CD14-positive monocyte (primary cell): ENCODE measurements at regions not wholly inside any gene's neighbourhood (a gene's known extent, or its start where the extent isn't known, plus 50 kb on each side); places are given as distances from the start of the nearest gene placed in this dataset.
"Not testable (repeated sequence)": the region's sequence is repeated elsewhere in the genome, so short reads cannot be mapped to it uniquely, and the experiment has no call there.

Experiments used
- DNase-seq, 3 donors: peaks; one replicate each; pipeline ENCODE4 v3.0.0-alpha.2; 2011 to 2022
- H2AFZ ChIP-seq: 2 replicates; pipeline ENCODE4 v1.6.0; 2012; ENCODE audit warnings: mild to moderate bottlenecking, low read depth, low read length, inconsistent platforms; ENCODE audit not compliant: insufficient read depth, poor library complexity, severe bottlenecking
- H3K27ac ChIP-seq, 2 donors: 1 replicate in 1 of 2; 2 replicates in 1 of 2; pipeline ENCODE4 v1.5.1; 2012 to 2013; ENCODE audit warnings: low read length in 2 of 2, control low read depth in 1 of 2, inconsistent platforms in 1 of 2, low read depth in 1 of 2, mild to moderate bottlenecking in 1 of 2
- H3K27me3 ChIP-seq, 2 donors: one replicate each; pipeline versions ENCODE4 v1.6.0 to v1.6.1; 2011 to 2013; ENCODE audit warnings: low read length in 2 of 2; ENCODE audit not compliant: control insufficient read depth in 2 of 2, insufficient read depth in 2 of 2
- H3K36me3 ChIP-seq, 2 donors: replicated peaks in 1 of 2; 1 replicate in 1 of 2; 2 replicates in 1 of 2; pipeline versions ENCODE4 v1.5.1 to v1.6.1; 2012 to 2013; ENCODE audit warnings: low read length in 2 of 2, control low read depth in 1 of 2, inconsistent platforms in 1 of 2, mild to moderate bottlenecking in 1 of 2; ENCODE audit not compliant: insufficient read depth in 2 of 2, control insufficient read depth in 1 of 2
- H3K4me1 ChIP-seq, 2 donors: 1 replicate in 1 of 2; 2 replicates in 1 of 2; pipeline versions ENCODE4 v1.5.1 to v1.6.1; 2012 to 2013; ENCODE audit warnings: low read length in 2 of 2, control low read depth in 1 of 2, inconsistent platforms in 1 of 2, mild to moderate bottlenecking in 1 of 2, moderate library complexity in 1 of 2; ENCODE audit not compliant: insufficient read depth in 2 of 2, control insufficient read depth in 1 of 2
- H3K4me2 ChIP-seq: replicated peaks from 2 replicates; pipeline ENCODE3; 2012; ENCODE audit warnings: low read length, moderate library complexity, mild to moderate bottlenecking; ENCODE audit not compliant: poor library complexity, severe bottlenecking; ENCODE audit errors: extremely low read depth
- H3K4me3 ChIP-seq, 3 experiments: fragments of 200-600 bp in 1 of 3; sonication (generic) in 1 of 3; replicated peaks in 1 of 3; 1 replicate in 2 of 3; 2 replicates in 1 of 3; pipeline ENCODE4 v1.5.1; 2011 to 2013; ENCODE audit warnings: low read length in 3 of 3, mild to moderate bottlenecking in 3 of 3, control low read depth in 2 of 3, low read depth in 2 of 3, inconsistent platforms in 1 of 3, moderate library complexity in 1 of 3
- H3K79me2 ChIP-seq: 2 replicates; pipeline ENCODE4 v1.6.0; 2012; ENCODE audit warnings: mild to moderate bottlenecking, control low read depth, inconsistent platforms, low read length, moderate library complexity; ENCODE audit not compliant: insufficient read depth
- H3K9ac ChIP-seq: 2 replicates; pipeline ENCODE4 v1.6.0; 2017; ENCODE audit warnings: low read length, mild to moderate bottlenecking; ENCODE audit not compliant: insufficient read depth, poor library complexity, severe bottlenecking
- H3K9me3 ChIP-seq, 2 donors: replicated peaks in 1 of 2; 1 replicate in 1 of 2; 2 replicates in 1 of 2; pipeline versions ENCODE4 v1.5.1 to v1.6.1; 2012 to 2013; ENCODE audit warnings: low read length in 2 of 2, control low read depth in 1 of 2; ENCODE audit not compliant: control insufficient read depth in 1 of 2, insufficient read depth in 1 of 2
- H4K20me1 ChIP-seq: 2 replicates; pipeline ENCODE4 v1.6.0; 2012; ENCODE audit warnings: mild to moderate bottlenecking, low read length, control low read depth, moderate library complexity; ENCODE audit not compliant: insufficient read depth
- H3K27ac Mint-ChIP-seq, 7 donors: one replicate each; pipeline ENCODE4 v1.8.0; 2020; ENCODE audit warnings: mild to moderate bottlenecking in 7 of 7, mixed read lengths in 7 of 7, moderate library complexity in 6 of 7, inconsistent platforms in 2 of 7
- H3K27me3 Mint-ChIP-seq, 3 donors: one replicate each; pipeline ENCODE4 v1.8.0; 2021 to 2022; ENCODE audit warnings: low read depth in 3 of 3, mild to moderate bottlenecking in 3 of 3, mixed read lengths in 3 of 3, moderate library complexity in 3 of 3, inconsistent platforms in 1 of 3
- H3K36me3 Mint-ChIP-seq, 2 donors: one replicate each; pipeline ENCODE4 v1.8.0; 2020; ENCODE audit warnings: mixed read lengths in 2 of 2, inconsistent platforms in 1 of 2, mild to moderate bottlenecking in 1 of 2
- H3K4me1 Mint-ChIP-seq: one replicate; pipeline ENCODE4 v1.8.0; 2020; ENCODE audit warnings: mild to moderate bottlenecking, mixed read lengths
- H3K4me3 Mint-ChIP-seq, 2 donors: one replicate each; pipeline ENCODE4 v1.8.0; 2020; ENCODE audit warnings: mild to moderate bottlenecking in 2 of 2, mixed read lengths in 2 of 2, moderate library complexity in 1 of 2
- H3K9me3 Mint-ChIP-seq, 7 donors: one replicate each; pipeline ENCODE4 v1.8.0; 2020 to 2022; ENCODE audit warnings: mixed read lengths in 7 of 7, mild to moderate bottlenecking in 6 of 7, moderate library complexity in 6 of 7, inconsistent platforms in 2 of 7
- WGBS: methylation state at CpG from one replicate; pipeline ENCODE4 v1.1.5; 2013; ENCODE audit warnings: missing lambda C conversion rate; ENCODE audit not compliant: insufficient coverage; 5-methylcytosine and 5-hydroxymethylcytosine counted together
- intact Hi-C, 2 donors: fragments of 100-400 bp; cut with micrococcal nuclease; formaldehyde crosslinking; loops; one replicate each; pipeline versions ENCODE4 v1.15.0 to v1.15.1; 2023
- TF ChIP-seq, protein P1 (sequence below): fragments of 200-600 bp; IDR thresholded peaks from one replicate; pipeline ENCODE4 v1.8.0; 2022; ENCODE audit warnings: antibody characterized with exemption, mild to moderate bottlenecking

DNA sequence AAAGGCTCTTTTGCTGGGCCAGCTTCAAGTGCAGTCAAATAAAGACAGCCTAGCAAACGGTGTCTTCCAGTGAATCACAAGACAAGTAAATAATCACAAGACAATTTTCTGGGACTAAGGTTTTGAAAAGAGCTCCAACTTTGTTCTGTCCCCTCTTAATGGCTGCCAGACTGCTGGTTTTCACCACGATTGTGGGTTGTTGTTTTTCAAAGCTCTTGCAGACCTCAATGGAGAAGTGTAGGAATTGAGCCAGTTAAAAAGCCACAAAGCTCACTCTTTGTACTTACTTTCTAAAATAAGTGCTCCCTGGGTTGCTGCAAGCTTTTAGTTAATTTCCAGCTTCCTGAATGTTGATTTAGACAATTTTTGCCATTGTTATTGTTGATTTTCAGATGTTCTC, 405.8 kb upstream of the HTR2C start:
- Mint-ChIP-seq H3K9me3 (peaks cover 0 to 7% (median 1%) of the 10 kb centered on the region in 7 donors), H3K36me3 (no peaks in the 10 kb centered on the region), H3K27me3 (no peaks in the 10 kb centered on the region), H3K27ac (no peak overlapping the region), H3K4me1 (no peaks in the 10 kb centered on the region), H3K4me3 (no peak overlapping the region)
- no peak for DNase-seq
- H3K36me3 ChIP-seq, result no peaks in the 10 kb centered on the region
- no peaks in the 10 kb centered on the region for H3K4me1 ChIP-seq
- no peaks in the 10 kb centered on the region for H3K79me2 ChIP-seq
- H3K9ac ChIP-seq, result no peak overlapping the region
- H4K20me1 ChIP-seq, result no peaks in the 10 kb centered on the region
- no peak overlapping the region for H3K27ac ChIP-seq
- no peak overlapping the region for H3K4me2 ChIP-seq
- H2AFZ ChIP-seq, result no peak overlapping the region
- H3K27me3 ChIP-seq, result no peaks in the 10 kb centered on the region
- no CpG with 5 or more reads among the region's 2 CpGs for WGBS
- no peak overlapping the region for H3K4me3 ChIP-seq
- peaks cover 0 to 2% of the 10 kb centered on the region in 2 donors for H3K9me3 ChIP-seq
- intact Hi-C loops, result no loop called here
- TF ChIP-seq, protein P1, sequence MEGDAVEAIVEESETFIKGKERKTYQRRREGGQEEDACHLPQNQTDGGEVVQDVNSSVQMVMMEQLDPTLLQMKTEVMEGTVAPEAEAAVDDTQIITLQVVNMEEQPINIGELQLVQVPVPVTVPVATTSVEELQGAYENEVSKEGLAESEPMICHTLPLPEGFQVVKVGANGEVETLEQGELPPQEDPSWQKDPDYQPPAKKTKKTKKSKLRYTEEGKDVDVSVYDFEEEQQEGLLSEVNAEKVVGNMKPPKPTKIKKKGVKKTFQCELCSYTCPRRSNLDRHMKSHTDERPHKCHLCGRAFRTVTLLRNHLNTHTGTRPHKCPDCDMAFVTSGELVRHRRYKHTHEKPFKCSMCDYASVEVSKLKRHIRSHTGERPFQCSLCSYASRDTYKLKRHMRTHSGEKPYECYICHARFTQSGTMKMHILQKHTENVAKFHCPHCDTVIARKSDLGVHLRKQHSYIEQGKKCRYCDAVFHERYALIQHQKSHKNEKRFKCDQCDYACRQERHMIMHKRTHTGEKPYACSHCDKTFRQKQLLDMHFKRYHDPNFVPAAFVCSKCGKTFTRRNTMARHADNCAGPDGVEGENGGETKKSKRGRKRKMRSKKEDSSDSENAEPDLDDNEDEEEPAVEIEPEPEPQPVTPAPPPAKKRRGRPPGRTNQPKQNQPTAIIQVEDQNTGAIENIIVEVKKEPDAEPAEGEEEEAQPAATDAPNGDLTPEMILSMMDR, result no peak

DNA sequence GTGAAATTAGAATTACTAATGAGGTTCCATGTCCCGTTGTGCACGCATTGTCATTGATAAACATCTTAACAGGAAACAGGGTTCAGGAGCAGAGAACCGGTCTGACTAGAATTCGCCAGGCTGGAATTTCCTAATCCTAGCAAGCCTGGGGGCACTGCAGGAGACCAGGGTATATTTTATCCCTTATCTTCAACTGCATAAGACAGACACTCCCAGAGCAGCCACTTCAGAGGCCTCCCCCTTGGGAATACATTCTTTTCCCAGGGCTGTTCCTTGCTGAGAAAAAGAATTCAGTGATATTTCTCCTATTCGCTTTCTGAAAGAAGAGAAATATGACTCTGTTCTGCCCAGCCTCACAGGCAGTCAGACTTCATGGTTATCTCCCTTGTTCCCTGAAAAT, 416.6 kb upstream of the HTR2C start:
- DNase-seq, H3K4me3 Mint-ChIP-seq, H3K4me1 Mint-ChIP-seq, H3K27me3 ChIP-seq, H3K4me3 ChIP-seq, H3K27ac Mint-ChIP-seq, H3K27ac ChIP-seq, H3K9me3 ChIP-seq, H3K4me1 ChIP-seq, H3K27me3 Mint-ChIP-seq, H3K9ac ChIP-seq, intact Hi-C loops, H3K36me3 Mint-ChIP-seq, H3K79me2 ChIP-seq, H4K20me1 ChIP-seq, H3K36me3 ChIP-seq, H3K4me2 ChIP-seq, H2AFZ ChIP-seq: not testable (repeated sequence)
- peaks cover 0 to 11% (median 4%) of the 10 kb centered on the region in 7 donors for H3K9me3 Mint-ChIP-seq
- no CpG with 5 or more reads among the region's 5 CpGs for WGBS
